GM12878 (cell line): ENCODE measurements at regions not wholly inside any gene's neighbourhood (a gene's known extent, or its start where the extent isn't known, plus 50 kb on each side); places are given as distances from the start of the nearest gene placed in this dataset.

Source experiments
- ATAC-seq: fragments of 200-7000 bp; cut with Tn5 transposase; 3 replicates; pipeline ENCODE4 v1.9.1; 2020; ENCODE audit warnings: mild to moderate bottlenecking, moderate library complexity
- BruUV-seq: library from RNA; stranded (reverse); fragments of 400-500 nt; replicated peaks from 2 replicates; lab custom pipeline; 2021; lab: Mats Ljungman, UMichigan
- CTCF ChIA-PET: fragments of 300-600 bp; sonication (Branson Sonifier 250); formaldehyde crosslinking; extraction: SDS; loops from one replicate; lab custom pipeline; 2021; ENCODE audit warnings: inconsistent platforms; lab: Yijun Ruan, JAX
- POLR2A ChIA-PET: fragments of 350-600 bp; formaldehyde crosslinking; extraction: SDS; loops from one replicate; lab custom pipeline; 2021; ENCODE audit warnings: inconsistent platforms; lab: Charles Lee
- RAD21 ChIA-PET: fragments of 300-600 bp; sonication (Branson Sonifier 250); formaldehyde crosslinking; loops from one replicate; lab custom pipeline; 2023; ENCODE audit warnings: antibody characterized with exemption; ENCODE audit not compliant: unreplicated experiment; lab: Charles Lee
- SMC1A ChIA-PET: fragments of 300-600 bp; sonication (Branson Sonifier 250); formaldehyde crosslinking; loops from one replicate; lab custom pipeline; 2023; ENCODE audit not compliant: unreplicated experiment, uncharacterized antibody; lab: Charles Lee
- DNase-seq: peaks from one replicate; pipeline ENCODE4 v3.0.0-alpha.2; 2011; ENCODE audit warnings: low read depth, low spot score
- FAIRE-seq: peaks from 3 replicates; lab custom pipeline; 2011; peaks lifted over from hg19 to GRCh38; lab: Jason Lieb, UNC
- H2AFZ ChIP-seq: 2 replicates; pipeline ENCODE4 v1.6.0; 2011; ENCODE audit warnings: low read depth, low read length, control low read depth; ENCODE audit not compliant: control insufficient read depth
- H3K27ac ChIP-seq: 2 replicates; pipeline ENCODE4 v1.5.1; 2011; ENCODE audit warnings: control low read depth; ENCODE audit not compliant: control insufficient read depth, insufficient read depth
- H3K27me3 ChIP-seq, 2 experiments: replicated peaks in 1 of 2; 2 replicates each; pipeline versions ENCODE4 v1.6.0 to v1.6.1; 2011; ENCODE audit warnings: low read length in 1 of 2; ENCODE audit not compliant: control insufficient read depth in 2 of 2, insufficient read depth in 2 of 2
- H3K36me3 ChIP-seq, 2 experiments: 2 replicates each; pipeline ENCODE4 v1.5.1; 2011; ENCODE audit warnings: low read length in 1 of 2; ENCODE audit not compliant: control insufficient read depth in 2 of 2, insufficient read depth in 2 of 2
- H3K4me1 ChIP-seq: 2 replicates; pipeline ENCODE4 v1.6.1; 2011; ENCODE audit warnings: mild to moderate bottlenecking, low read length, moderate library complexity, mixed read lengths; ENCODE audit not compliant: control insufficient read depth, insufficient read depth
- H3K4me2 ChIP-seq: 2 replicates; pipeline ENCODE4 v1.6.0; 2011; ENCODE audit warnings: control low read depth; ENCODE audit not compliant: control insufficient read depth, insufficient read depth
- H3K4me3 ChIP-seq: fragments of 200-600 bp; sonication (generic); 2 replicates; pipeline ENCODE4 v1.5.1; 2016
- H3K79me2 ChIP-seq: 2 replicates; pipeline ENCODE4 v1.6.0; 2011; ENCODE audit warnings: low read length; ENCODE audit not compliant: control insufficient read depth, insufficient read depth
- H3K9ac ChIP-seq: 2 replicates; pipeline ENCODE4 v1.8.0; 2011; ENCODE audit warnings: low read length, control low read depth, mixed read lengths; ENCODE audit not compliant: control insufficient read depth, insufficient read depth
- H3K9me3 ChIP-seq: replicated peaks from 3 replicates; pipeline ENCODE4 v1.5.1; 2011; ENCODE audit warnings: mild to moderate bottlenecking, low read length; ENCODE audit not compliant: control insufficient read depth, insufficient read depth
- H4K20me1 ChIP-seq: 2 replicates; pipeline ENCODE4 v1.6.0; 2011; ENCODE audit not compliant: control insufficient read depth, insufficient read depth
- CBX3 ChIP-seq: fragments of 200-600 bp; sonication (generic); IDR thresholded peaks from 2 replicates; pipeline ENCODE4 v1.6.1; 2016; ENCODE audit warnings: low read depth, borderline replicate concordance
- CUX1 ChIP-seq: IDR thresholded peaks from 2 replicates; pipeline ENCODE4 v1.6.1; 2012; ENCODE audit warnings: improper control_type of control experiment, low read depth, low read length; ENCODE audit not compliant: insufficient replicate concordance
- JUND ChIP-seq: IDR thresholded peaks from 2 replicates; pipeline ENCODE4 v1.6.1; 2012; ENCODE audit warnings: low read depth, mild to moderate bottlenecking, low read length, improper control_type of control experiment, moderate library complexity
- NBN ChIP-seq: fragments of 450-650 bp; IDR thresholded peaks from 2 replicates; pipeline ENCODE4 v1.6.1; 2016
- SMARCA5 ChIP-seq: fragments of 450-650 bp; IDR thresholded peaks from 2 replicates; pipeline ENCODE4 v1.6.1; 2017; ENCODE audit warnings: mild to moderate bottlenecking
- SUZ12 ChIP-seq: fragments of 200-600 bp; sonication (generic); IDR thresholded peaks from one replicate; pipeline ENCODE4 v1.6.1; 2018; ENCODE audit warnings: antibody characterized with exemption, mild to moderate bottlenecking; ENCODE audit not compliant: unreplicated experiment
- YBX1 ChIP-seq: fragments of 450-650 bp; IDR thresholded peaks from 2 replicates; pipeline ENCODE4 v1.6.1; 2016; ENCODE audit warnings: antibody characterized with exemption
- ZBTB11 ChIP-seq: fragments of 450-650 bp; formaldehyde crosslinking; IDR thresholded peaks from 2 replicates; pipeline ENCODE4 v1.5.0; 2022; ENCODE audit warnings: mild to moderate bottlenecking, missing genetic modification characterization
- ZBTB33 ChIP-seq: fragments of 450-650 bp; IDR thresholded peaks from 2 replicates; pipeline ENCODE4 v1.6.1; 2017; ENCODE audit warnings: mild to moderate bottlenecking
- WGBS: methylation state at CpG from one replicate; pipeline ENCODE4 v1.1.6; 2016; ENCODE audit warnings: low lambda C conversion rate; ENCODE audit not compliant: insufficient replicate concordance, insufficient coverage; ENCODE audit errors: missing lambda C conversion rate; 5-methylcytosine and 5-hydroxymethylcytosine counted together
- in situ Hi-C: fragments of 300-500 bp; cut with MboI; formaldehyde crosslinking; loops from 9 replicates; pipeline ENCODE4 v1.14.3; 2018; ENCODE audit warnings: mixed read lengths
- intact Hi-C: fragments of 100-400 bp; cut with micrococcal nuclease; formaldehyde crosslinking; loops from one replicate; pipeline ENCODE4 v1.14.2; 2022; ENCODE audit not compliant: unreplicated experiment
- TF ChIP-seq, protein P1 (sequence below): fragments of 450-650 bp; conservative IDR thresholded peaks from 2 replicates; pipeline ENCODE4 v1.6.1; 2017; ENCODE audit warnings: mild to moderate bottlenecking, moderate library complexity

- no peaks in the 10 kb centered on the region for H3K79me2 ChIP-seq
- no peaks in the 10 kb centered on the region for H3K4me1 ChIP-seq
- RAD21 ChIA-PET, result no interaction called here
- WGBS, result 39% methylated on average over 19 of the region's 19 CpGs
- no TSS peak for BruUV-seq
- H3K27ac ChIP-seq, result no peak overlapping the region
- no peak for TF ChIP-seq SUZ12
- no peak for TF ChIP-seq SMARCA5
- no peak for TF ChIP-seq ZBTB11 (CRISPR knock-in tag)
- no peak for TF ChIP-seq NBN
- no peak for TF ChIP-seq JUND
- TF ChIP-seq, protein P1, sequence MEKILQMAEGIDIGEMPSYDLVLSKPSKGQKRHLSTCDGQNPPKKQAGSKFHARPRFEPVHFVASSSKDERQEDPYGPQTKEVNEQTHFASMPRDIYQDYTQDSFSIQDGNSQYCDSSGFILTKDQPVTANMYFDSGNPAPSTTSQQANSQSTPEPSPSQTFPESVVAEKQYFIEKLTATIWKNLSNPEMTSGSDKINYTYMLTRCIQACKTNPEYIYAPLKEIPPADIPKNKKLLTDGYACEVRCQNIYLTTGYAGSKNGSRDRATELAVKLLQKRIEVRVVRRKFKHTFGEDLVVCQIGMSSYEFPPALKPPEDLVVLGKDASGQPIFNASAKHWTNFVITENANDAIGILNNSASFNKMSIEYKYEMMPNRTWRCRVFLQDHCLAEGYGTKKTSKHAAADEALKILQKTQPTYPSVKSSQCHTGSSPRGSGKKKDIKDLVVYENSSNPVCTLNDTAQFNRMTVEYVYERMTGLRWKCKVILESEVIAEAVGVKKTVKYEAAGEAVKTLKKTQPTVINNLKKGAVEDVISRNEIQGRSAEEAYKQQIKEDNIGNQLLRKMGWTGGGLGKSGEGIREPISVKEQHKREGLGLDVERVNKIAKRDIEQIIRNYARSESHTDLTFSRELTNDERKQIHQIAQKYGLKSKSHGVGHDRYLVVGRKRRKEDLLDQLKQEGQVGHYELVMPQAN, result no peak
- no peak for TF ChIP-seq YBX1
- no peak for TF ChIP-seq CUX1
- no peak for TF ChIP-seq ZBTB33
- no peak for TF ChIP-seq CBX3
- no peak overlapping the region for H3K4me2 ChIP-seq
- no peak overlapping the region for H2AFZ ChIP-seq
- ATAC-seq, result no peak
- SMC1A ChIA-PET, result no interaction called here
- H3K27me3 ChIP-seq, result peaks cover 0 to 4% of the 10 kb centered on the region in 2 experiments; a peak in 2 of 4 replicates
- POLR2A ChIA-PET, result no interaction called here
- H4K20me1 ChIP-seq, result no peaks in the 10 kb centered on the region
- H3K4me3 ChIP-seq, result no peak overlapping the region
- H3K9me3 ChIP-seq, result no peaks in the 10 kb centered on the region
- no peak for FAIRE-seq
- CTCF ChIA-PET, result no interaction called here
- H3K9ac ChIP-seq, result no peak overlapping the region
- H3K36me3 ChIP-seq, result no peaks in the 10 kb centered on the region
- intact Hi-C loops, result no loop called here
- in situ Hi-C loops, result no loop called here
- no peak for DNase-seq
Measured at GRCh38 chr11:45045683-45046471, 95.2 kb upstream of the TP53I11 start.
